ENCODE measurements at regions not wholly inside any gene's neighbourhood (a gene's known extent, or its start where the extent isn't known, plus 50 kb on each side); places are given as distances from the start of the nearest gene placed in this dataset.

GRCh38 chr10:4008676-4009382 lies 223.8 kb upstream of the KLF6 start:
- no peak for ATAC-seq (replicated peaks)
- peaks cover 12% of the 10 kb centered on the region for H3K4me1 Mint-ChIP-seq
- no peak overlapping the region for H3K4me3 Mint-ChIP-seq
- H3K36me3 Mint-ChIP-seq (ENCODE audit: low read depth): no peaks in the 10 kb centered on the region
- no peak overlapping the region for H3K27ac Mint-ChIP-seq
- H3K9me3 Mint-ChIP-seq: no peaks in the 10 kb centered on the region
- no peaks in the 10 kb centered on the region for H3K27me3 Mint-ChIP-seq

GRCh38 chr10:4007771-4008170 lies 222.8 kb upstream of the KLF6 start:
- Mint-ChIP-seq H3K27me3 (no peaks in the 10 kb centered on the region), H3K4me1 (peaks cover 4% of the 10 kb centered on the region), H3K27ac (no peak overlapping the region), H3K36me3 (ENCODE audit: low read depth) (no peaks in the 10 kb centered on the region), H3K9me3 (no peaks in the 10 kb centered on the region), H3K4me3 (no peak overlapping the region)
- no peak for ATAC-seq (replicated peaks)

GRCh38 chr10:4006858-4007257 lies 221.8 kb upstream of the KLF6 start:
- Mint-ChIP-seq H3K36me3 (ENCODE audit: low read depth) (no peaks in the 10 kb centered on the region), H3K27me3 (no peaks in the 10 kb centered on the region), H3K27ac (no peak overlapping the region), H3K4me1 (no peaks in the 10 kb centered on the region), H3K4me3 (no peak overlapping the region), H3K9me3 (no peaks in the 10 kb centered on the region)
- no peak for ATAC-seq (replicated peaks)

GRCh38 chr10:4006051-4006450 lies 221.0 kb upstream of the KLF6 start:
- no peak overlapping the region for H3K4me3 Mint-ChIP-seq
- no peaks in the 10 kb centered on the region for H3K36me3 Mint-ChIP-seq (ENCODE audit: low read depth)
- ATAC-seq (replicated peaks): no peak
- H3K27ac Mint-ChIP-seq: no peak overlapping the region
- H3K4me1 Mint-ChIP-seq: no peaks in the 10 kb centered on the region
- no peaks in the 10 kb centered on the region for H3K27me3 Mint-ChIP-seq
- H3K9me3 Mint-ChIP-seq: peaks cover 3% of the 10 kb centered on the region

- ATAC-seq (replicated peaks): no peak
- Mint-ChIP-seq H3K36me3 (ENCODE audit: low read depth) (no peaks in the 10 kb centered on the region), H3K4me1 (no peaks in the 10 kb centered on the region), H3K9me3 (peaks cover 9% of the 10 kb centered on the region), H3K27ac (no peak overlapping the region), H3K27me3 (no peaks in the 10 kb centered on the region), H3K4me3 (no peak overlapping the region)
Observed at GRCh38 chr10:4004990-4005389, 220.0 kb upstream of the KLF6 start.

- Mint-ChIP-seq H3K27me3 (no peaks in the 10 kb centered on the region), H3K27ac (no peak overlapping the region), H3K36me3 (ENCODE audit: low read depth) (no peaks in the 10 kb centered on the region), H3K4me1 (no peaks in the 10 kb centered on the region), H3K9me3 (peaks cover 10% of the 10 kb centered on the region), H3K4me3 (no peak overlapping the region)
- ATAC-seq (replicated peaks): no peak
Observed at GRCh38 chr10:4004144-4004543, 219.1 kb upstream of the KLF6 start.

- Mint-ChIP-seq H3K4me1 (no peaks in the 10 kb centered on the region), H3K36me3 (ENCODE audit: low read depth) (no peaks in the 10 kb centered on the region), H3K4me3 (no peak overlapping the region), H3K27me3 (no peaks in the 10 kb centered on the region), H3K27ac (no peak overlapping the region), H3K9me3 (peaks cover 10% of the 10 kb centered on the region)
- ATAC-seq (replicated peaks): peak; percentile 57
Observed at GRCh38 chr10:4003348-4003973, 218.5 kb upstream of the KLF6 start.

- Mint-ChIP-seq H3K27ac (no peak overlapping the region), H3K36me3 (ENCODE audit: low read depth) (no peaks in the 10 kb centered on the region), H3K27me3 (no peaks in the 10 kb centered on the region), H3K9me3 (peaks cover 10% of the 10 kb centered on the region), H3K4me1 (no peaks in the 10 kb centered on the region), H3K4me3 (no peak overlapping the region)
- no peak for ATAC-seq (replicated peaks)
Observed at GRCh38 chr10:4001811-4002210, 216.8 kb upstream of the KLF6 start.

- no peak overlapping the region for H3K4me3 Mint-ChIP-seq
- no peak overlapping the region for H3K27ac Mint-ChIP-seq
- ATAC-seq (replicated peaks): no peak
- peaks cover 10% of the 10 kb centered on the region for H3K9me3 Mint-ChIP-seq
- H3K4me1 Mint-ChIP-seq: no peaks in the 10 kb centered on the region
- no peaks in the 10 kb centered on the region for H3K36me3 Mint-ChIP-seq (ENCODE audit: low read depth)
- no peaks in the 10 kb centered on the region for H3K27me3 Mint-ChIP-seq
Observed at GRCh38 chr10:3999642-4000041, 214.6 kb upstream of the KLF6 start.

GRCh38 chr10:3996697-3997096 lies 211.7 kb upstream of the KLF6 start:
- Mint-ChIP-seq H3K9me3 (peaks cover 10% of the 10 kb centered on the region), H3K4me1 (no peaks in the 10 kb centered on the region), H3K36me3 (ENCODE audit: low read depth) (no peaks in the 10 kb centered on the region), H3K27me3 (no peaks in the 10 kb centered on the region), H3K27ac (no peak overlapping the region), H3K4me3 (no peak overlapping the region)
- peak; percentile 49 for ATAC-seq (replicated peaks)

- no peaks in the 10 kb centered on the region for H3K36me3 Mint-ChIP-seq (ENCODE audit: low read depth)
- ATAC-seq (replicated peaks): no peak
- peaks cover 6% of the 10 kb centered on the region for H3K9me3 Mint-ChIP-seq
- no peaks in the 10 kb centered on the region for H3K27me3 Mint-ChIP-seq
- H3K4me1 Mint-ChIP-seq: no peaks in the 10 kb centered on the region
- no peak overlapping the region for H3K4me3 Mint-ChIP-seq
- H3K27ac Mint-ChIP-seq: no peak overlapping the region
Observed at GRCh38 chr10:3995302-3996210, 210.5 kb upstream of the KLF6 start.

- no peak for ATAC-seq (replicated peaks)
- no peak overlapping the region for H3K27ac Mint-ChIP-seq
- no peak overlapping the region for H3K4me3 Mint-ChIP-seq
- no peaks in the 10 kb centered on the region for H3K36me3 Mint-ChIP-seq (ENCODE audit: low read depth)
- no peaks in the 10 kb centered on the region for H3K27me3 Mint-ChIP-seq
- peaks cover 4% of the 10 kb centered on the region for H3K4me1 Mint-ChIP-seq
- no peaks in the 10 kb centered on the region for H3K9me3 Mint-ChIP-seq
Observed at GRCh38 chr10:3992382-3993178, 207.6 kb upstream of the KLF6 start.

- H3K4me1 Mint-ChIP-seq: peaks cover 4% of the 10 kb centered on the region
- no peaks in the 10 kb centered on the region for H3K27me3 Mint-ChIP-seq
- H3K27ac Mint-ChIP-seq: no peak overlapping the region
- H3K4me3 Mint-ChIP-seq: no peak overlapping the region
- no peak for ATAC-seq (replicated peaks)
- no peaks in the 10 kb centered on the region for H3K36me3 Mint-ChIP-seq (ENCODE audit: low read depth)
- H3K9me3 Mint-ChIP-seq: no peaks in the 10 kb centered on the region
Observed at GRCh38 chr10:3990307-3990706, 205.3 kb upstream of the KLF6 start.

Data from activated T-helper 17 cell treated with anti-CD3 and anti-CD28 coated beads, Interleukin-2, amount 50 U/mL, for 72 hours (primary cell).